ENCODE measurements at regions not wholly inside any gene's neighbourhood (a gene's known extent, or its start where the extent isn't known, plus 50 kb on each side); places are given as distances from the start of the nearest gene placed in this dataset.
A peak's percentile ranks its signal among the peaks of the same experiment; 100 is the strongest.

- DNase-seq (ENCODE audit: unreplicated experiment), result peak; percentile 9
- Mint-ChIP-seq H3K27ac (ENCODE audit: low read depth, unreplicated experiment) (no peak overlapping the region), H3K4me1 (ENCODE audit: insufficient read depth, unreplicated experiment) (peaks cover 11% of the 10 kb centered on the region), H3K27me3 (ENCODE audit: insufficient read depth, unreplicated experiment) (peaks cover 16% of the 10 kb centered on the region), H3K36me3 (ENCODE audit: insufficient read depth, unreplicated experiment) (no peaks in the 10 kb centered on the region), H3K9me3 (ENCODE audit: unreplicated experiment) (no peaks in the 10 kb centered on the region), H3K4me3 (ENCODE audit: unreplicated experiment) (no peak overlapping the region)
- no TSS peak for BruUV-seq (replicated peaks)
- ChIA-PET POLR2A (no interaction called here), CTCF (interaction anchor here (0.6 kb wide), 1 partner anchor 314 kb away, joined by 3 read pairs; no protein-coding TSS in a partner anchor)
- intact Hi-C loops (cut with micrococcal nuclease), result no loop called here
- no peak for TF ChIP-seq CTCF (IDR thresholded peaks at IDR 0.05; ENCODE audit: unreplicated experiment)
Observed at GRCh38 chr13:59533561-59534555, 629.9 kb downstream of the DIAPH3 start.

- Mint-ChIP-seq H3K36me3 (ENCODE audit: insufficient read depth, unreplicated experiment) (no peaks in the 10 kb centered on the region), H3K27me3 (ENCODE audit: insufficient read depth, unreplicated experiment) (peaks cover 7% of the 10 kb centered on the region), H3K4me3 (ENCODE audit: unreplicated experiment) (no peak overlapping the region), H3K27ac (ENCODE audit: low read depth, unreplicated experiment) (no peak overlapping the region), H3K4me1 (ENCODE audit: insufficient read depth, unreplicated experiment) (peaks cover 11% of the 10 kb centered on the region), H3K9me3 (ENCODE audit: unreplicated experiment) (no peaks in the 10 kb centered on the region)
- ChIA-PET CTCF (interaction anchor here (0.7 to 0.9 kb wide), 2 partner anchors 21 to 100 kb away, joined by 3 read pairs; no protein-coding TSS in a partner anchor), POLR2A (no interaction called here)
- no peak for TF ChIP-seq CTCF (IDR thresholded peaks at IDR 0.05; ENCODE audit: unreplicated experiment)
- DNase-seq (ENCODE audit: unreplicated experiment), result no peak
- intact Hi-C loops (cut with micrococcal nuclease), result no loop called here
- BruUV-seq (replicated peaks), result no TSS peak
Observed at GRCh38 chr13:59534806-59535205, 628.9 kb downstream of the DIAPH3 start.

- Mint-ChIP-seq H3K4me1 (ENCODE audit: insufficient read depth, unreplicated experiment) (peaks cover 6% of the 10 kb centered on the region), H3K27me3 (ENCODE audit: insufficient read depth, unreplicated experiment) (no peaks in the 10 kb centered on the region), H3K36me3 (ENCODE audit: insufficient read depth, unreplicated experiment) (no peaks in the 10 kb centered on the region), H3K9me3 (ENCODE audit: unreplicated experiment) (no peaks in the 10 kb centered on the region), H3K4me3 (ENCODE audit: unreplicated experiment) (no peak overlapping the region), H3K27ac (ENCODE audit: low read depth, unreplicated experiment) (no peak overlapping the region)
- no TSS peak for BruUV-seq (replicated peaks)
- intact Hi-C loops (cut with micrococcal nuclease), result no loop called here
- no peak for DNase-seq (ENCODE audit: unreplicated experiment)
- ChIA-PET CTCF (no interaction called here), POLR2A (no interaction called here)
- no peak for TF ChIP-seq CTCF (IDR thresholded peaks at IDR 0.05; ENCODE audit: unreplicated experiment)
Observed at GRCh38 chr13:59537500-59537899, 626.2 kb downstream of the DIAPH3 start.

GRCh38 chr13:59538512-59538911, 625.2 kb downstream of the DIAPH3 start:
- peaks cover 4% of the 10 kb centered on the region for H3K4me1 Mint-ChIP-seq (ENCODE audit: insufficient read depth, unreplicated experiment)
- no peak for DNase-seq (ENCODE audit: unreplicated experiment)

More at GRCh38 chr13:59538512-59538911, 625.2 kb downstream of the DIAPH3 start:
- ChIA-PET CTCF (interaction anchor here (0.6 kb wide), 1 partner anchor 873 kb away, joined by 3 read pairs; no protein-coding TSS in a partner anchor), POLR2A (no interaction called here)
- no peak overlapping the region for H3K4me3 Mint-ChIP-seq (ENCODE audit: unreplicated experiment)
- intact Hi-C loops (cut with micrococcal nuclease), result no loop called here
- no TSS peak for BruUV-seq (replicated peaks)
- H3K36me3 Mint-ChIP-seq (ENCODE audit: insufficient read depth, unreplicated experiment), result no peaks in the 10 kb centered on the region
- no peaks in the 10 kb centered on the region for H3K27me3 Mint-ChIP-seq (ENCODE audit: insufficient read depth, unreplicated experiment)
- no peaks in the 10 kb centered on the region for H3K9me3 Mint-ChIP-seq (ENCODE audit: unreplicated experiment)
- no peak for TF ChIP-seq CTCF (IDR thresholded peaks at IDR 0.05; ENCODE audit: unreplicated experiment)
- H3K27ac Mint-ChIP-seq (ENCODE audit: low read depth, unreplicated experiment), result no peak overlapping the region
